ENCODE measurements at regions not wholly inside any gene's neighbourhood (a gene's known extent, or its start where the extent isn't known, plus 50 kb on each side); places are given as distances from the start of the nearest gene placed in this dataset.

DNA sequence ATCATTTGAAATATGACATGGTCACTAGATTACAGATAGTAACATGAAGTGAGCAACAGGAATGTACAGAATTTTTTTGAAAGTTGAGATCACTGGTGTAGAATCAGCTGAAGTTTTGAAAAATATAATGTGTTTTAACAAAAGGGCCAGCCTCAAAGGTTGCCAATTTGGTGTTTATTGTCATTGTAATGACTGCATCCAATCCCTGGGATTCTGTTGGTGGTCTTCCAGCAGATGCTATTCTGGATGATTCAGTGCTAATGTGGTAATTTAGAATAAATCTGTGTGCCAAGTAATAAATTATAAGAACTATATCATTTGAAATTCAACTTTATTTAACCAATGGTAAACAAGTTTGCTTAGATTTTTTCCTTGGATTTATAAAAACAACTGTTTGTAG lies 436.4 kb upstream of the PKN2 start:
- Histone ChIP-seq H3K36me3 (ENCODE audit: control insufficient read depth, insufficient read depth, low read length) (no peaks in the 10 kb centered on the region), H3K9me3 (ENCODE audit: control insufficient read depth, low read length) (peaks cover 4% of the 10 kb centered on the region), H3K4me3 (ENCODE audit: low read length) (no peak overlapping the region), H3K27me3 (ENCODE audit: control insufficient read depth, insufficient read depth, low read length, poor library complexity, severe bottlenecking) (no peaks in the 10 kb centered on the region), H3K9ac (ENCODE audit: extremely low read depth, low read length, poor library complexity, severe bottlenecking) (no peak overlapping the region), H3K27ac (ENCODE audit: low read depth, low read length) (no peak overlapping the region), H3K4me1 (ENCODE audit: control insufficient read depth, insufficient read depth, low read length) (no peaks in the 10 kb centered on the region)
- no peaks in the 10 kb centered on the region for H3K4me1 Mint-ChIP-seq
- no peak overlapping the region for H3K4me3 Mint-ChIP-seq
- TF ChIP-seq, protein P1, sequence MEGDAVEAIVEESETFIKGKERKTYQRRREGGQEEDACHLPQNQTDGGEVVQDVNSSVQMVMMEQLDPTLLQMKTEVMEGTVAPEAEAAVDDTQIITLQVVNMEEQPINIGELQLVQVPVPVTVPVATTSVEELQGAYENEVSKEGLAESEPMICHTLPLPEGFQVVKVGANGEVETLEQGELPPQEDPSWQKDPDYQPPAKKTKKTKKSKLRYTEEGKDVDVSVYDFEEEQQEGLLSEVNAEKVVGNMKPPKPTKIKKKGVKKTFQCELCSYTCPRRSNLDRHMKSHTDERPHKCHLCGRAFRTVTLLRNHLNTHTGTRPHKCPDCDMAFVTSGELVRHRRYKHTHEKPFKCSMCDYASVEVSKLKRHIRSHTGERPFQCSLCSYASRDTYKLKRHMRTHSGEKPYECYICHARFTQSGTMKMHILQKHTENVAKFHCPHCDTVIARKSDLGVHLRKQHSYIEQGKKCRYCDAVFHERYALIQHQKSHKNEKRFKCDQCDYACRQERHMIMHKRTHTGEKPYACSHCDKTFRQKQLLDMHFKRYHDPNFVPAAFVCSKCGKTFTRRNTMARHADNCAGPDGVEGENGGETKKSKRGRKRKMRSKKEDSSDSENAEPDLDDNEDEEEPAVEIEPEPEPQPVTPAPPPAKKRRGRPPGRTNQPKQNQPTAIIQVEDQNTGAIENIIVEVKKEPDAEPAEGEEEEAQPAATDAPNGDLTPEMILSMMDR (conservative IDR thresholded peaks at IDR 0.05): no peak
- DNase-seq: no peak
- no peak overlapping the region for H3K27ac Mint-ChIP-seq
- H3K36me3 Mint-ChIP-seq (ENCODE audit: low read depth): no peaks in the 10 kb centered on the region
- peaks cover 13% of the 10 kb centered on the region for H3K9me3 Mint-ChIP-seq
- no peaks in the 10 kb centered on the region for H3K27me3 Mint-ChIP-seq (ENCODE audit: insufficient read depth)

DNA sequence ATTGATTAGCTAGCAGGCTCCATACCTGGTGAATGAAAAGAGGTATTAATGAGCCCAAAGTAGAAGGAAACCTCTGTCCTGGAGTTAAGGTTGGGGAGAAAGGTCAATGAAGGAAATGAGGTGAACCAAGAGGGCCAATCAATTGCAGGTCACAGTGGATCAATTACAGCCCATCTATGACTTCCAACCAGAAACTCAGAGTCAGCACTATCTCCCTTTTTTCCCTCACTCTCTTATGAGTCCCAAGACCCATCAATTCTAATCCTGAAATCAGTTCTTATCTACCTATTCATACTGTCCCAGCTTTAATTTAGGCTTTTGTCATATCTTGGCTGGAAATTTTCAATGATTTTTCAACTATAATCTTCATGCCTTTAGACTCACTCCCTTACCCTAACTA lies 433.2 kb upstream of the PKN2 start:
- Histone ChIP-seq H3K4me1 (ENCODE audit: control insufficient read depth, insufficient read depth, low read length) (no peaks in the 10 kb centered on the region), H3K4me3 (ENCODE audit: low read length) (no peak overlapping the region), H3K9ac (ENCODE audit: extremely low read depth, low read length, poor library complexity, severe bottlenecking) (no peak overlapping the region), H3K27me3 (ENCODE audit: control insufficient read depth, insufficient read depth, low read length, poor library complexity, severe bottlenecking) (no peaks in the 10 kb centered on the region), H3K9me3 (ENCODE audit: control insufficient read depth, low read length) (no peaks in the 10 kb centered on the region), H3K36me3 (ENCODE audit: control insufficient read depth, insufficient read depth, low read length) (no peaks in the 10 kb centered on the region), H3K27ac (ENCODE audit: low read depth, low read length) (no peak overlapping the region)
- Mint-ChIP-seq H3K9me3 (no peaks in the 10 kb centered on the region), H3K36me3 (ENCODE audit: low read depth) (no peaks in the 10 kb centered on the region), H3K27me3 (ENCODE audit: insufficient read depth) (no peaks in the 10 kb centered on the region), H3K4me3 (no peak overlapping the region), H3K27ac (no peak overlapping the region), H3K4me1 (no peaks in the 10 kb centered on the region)
- no peak for DNase-seq
- TF ChIP-seq, protein P1 (conservative IDR thresholded peaks at IDR 0.05): no peak

DNA sequence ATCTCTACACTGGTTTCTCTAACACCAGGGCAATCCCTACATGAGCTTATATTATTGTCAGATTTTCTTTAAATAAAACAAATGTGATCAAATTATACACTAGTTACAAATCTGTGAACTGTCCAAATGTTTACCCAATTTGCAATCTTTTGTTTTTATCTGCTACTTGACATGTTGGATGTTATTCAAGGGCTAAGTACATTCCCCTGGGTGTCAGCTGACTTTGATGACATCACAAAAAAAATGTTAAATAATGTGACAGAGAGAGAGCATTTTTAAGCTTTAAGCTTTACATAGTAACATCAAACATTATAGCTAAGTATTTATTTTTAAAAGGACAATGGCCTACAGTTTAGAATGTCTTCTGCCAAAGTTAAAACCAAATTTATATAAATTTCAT lies 431.3 kb upstream of the PKN2 start:
- H3K36me3 Mint-ChIP-seq (ENCODE audit: low read depth): no peaks in the 10 kb centered on the region
- H3K4me1 Mint-ChIP-seq: no peaks in the 10 kb centered on the region
- no peaks in the 10 kb centered on the region for H3K4me1 ChIP-seq (ENCODE audit: control insufficient read depth, insufficient read depth, low read length)
- TF ChIP-seq, protein P1 (conservative IDR thresholded peaks at IDR 0.05): no peak
- no peak for DNase-seq
- H3K4me3 Mint-ChIP-seq: no peak overlapping the region
- H3K9ac ChIP-seq (ENCODE audit: extremely low read depth, low read length, poor library complexity, severe bottlenecking): no peak overlapping the region
- no peaks in the 10 kb centered on the region for H3K36me3 ChIP-seq (ENCODE audit: control insufficient read depth, insufficient read depth, low read length)
- no peaks in the 10 kb centered on the region for H3K9me3 Mint-ChIP-seq
- no peak overlapping the region for H3K27ac ChIP-seq (ENCODE audit: low read depth, low read length)
- no peaks in the 10 kb centered on the region for H3K9me3 ChIP-seq (ENCODE audit: control insufficient read depth, low read length)
- H3K27ac Mint-ChIP-seq: no peak overlapping the region
- no peaks in the 10 kb centered on the region for H3K27me3 Mint-ChIP-seq (ENCODE audit: insufficient read depth)
- H3K4me3 ChIP-seq (ENCODE audit: low read length): no peak overlapping the region
- H3K27me3 ChIP-seq (ENCODE audit: control insufficient read depth, insufficient read depth, low read length, poor library complexity, severe bottlenecking): no peaks in the 10 kb centered on the region
